Esophagus squamous epithelium (tissue), 5 donors: ENCODE measurements at regions not wholly inside any gene's neighbourhood (a gene's known extent, or its start where the extent isn't known, plus 50 kb on each side); places are given as distances from the start of the nearest gene placed in this dataset.

Experiments used
- DNase-seq: peaks from one replicate; lab custom pipeline; 2025; lab: John Stamatoyannopoulos, UW
- H3K27ac ChIP-seq, 4 donors: fragments of 200-600 bp; sonication (generic); one replicate each; pipeline ENCODE4 v1.5.1; 2016 to 2019; ENCODE audit warnings: mild to moderate bottlenecking in 1 of 4
- H3K27me3 ChIP-seq, 4 donors: fragments of 200-600 bp; sonication (generic); 1 replicate in 3 of 4; 2 replicates in 1 of 4; pipeline versions ENCODE4 v1.5.1 to v1.6.0; 2017 to 2021; ENCODE audit warnings: antibody characterized with exemption in 1 of 4
- H3K36me3 ChIP-seq, 3 donors: fragments of 200-600 bp; sonication (generic); one replicate each; pipeline ENCODE4 v1.5.1; 2016 to 2019
- H3K4me1 ChIP-seq, 3 donors: fragments of 200-600 bp; sonication (generic); one replicate each; pipeline ENCODE4 v1.5.1; 2017 to 2019
- H3K4me3 ChIP-seq, 4 donors: fragments of 200-600 bp; sonication (generic); 1 replicate in 3 of 4; 2 replicates in 1 of 4; pipeline ENCODE4 v1.5.1; 2016 to 2019; ENCODE audit warnings: mild to moderate bottlenecking in 2 of 4, moderate library complexity in 1 of 4
- H3K9me3 ChIP-seq, 3 donors: fragments of 200-600 bp; sonication (generic); one replicate each; pipeline ENCODE4 v1.5.1; 2016 to 2019
- CTCF ChIP-seq, 6 experiments: fragments of 450-650 bp in 4 of 6; fragments of 200-600 bp in 2 of 6; sonication (generic) in 2 of 6; IDR thresholded peaks; one replicate each; pipeline ENCODE4 v1.5.1; 2016 to 2019; ENCODE audit warnings: antibody characterized with exemption in 6 of 6, mild to moderate bottlenecking in 4 of 6, moderate library complexity in 4 of 6
- POLR2A ChIP-seq, 4 donors: fragments of 450-650 bp; IDR thresholded peaks; one replicate each; pipeline ENCODE4 v1.6.1; 2017; ENCODE audit warnings: antibody characterized with exemption in 4 of 4, mild to moderate bottlenecking in 4 of 4, moderate library complexity in 3 of 4
- WGBS, 2 donors: methylation state at CpG; one replicate each; pipeline ENCODE4 v1.1.5; 2018; 5-methylcytosine and 5-hydroxymethylcytosine counted together
- intact Hi-C: fragments of 100-400 bp; cut with DNase I; formaldehyde crosslinking; loops from one replicate; pipeline ENCODE4 v1.15.0; 2022
- donor health status: DM: yes; HTN: yes; CAD: no.

- H3K4me1 ChIP-seq: no peaks in the 10 kb centered on the region
Observed at GRCh38 chr5:114153833-114154232, 208.0 kb upstream of the KCNN2 start.

GRCh38 chr5:114166081-114166480 is 195.8 kb upstream of the KCNN2 start:
- no peak overlapping the region for H3K27ac ChIP-seq
- no peaks in the 10 kb centered on the region for H3K27me3 ChIP-seq
- no peak for DNase-seq
- H3K36me3 ChIP-seq: no peaks in the 10 kb centered on the region
- intact Hi-C loops: no loop called here
- no peaks in the 10 kb centered on the region for H3K4me1 ChIP-seq
- H3K4me3 ChIP-seq: no peak overlapping the region
- H3K9me3 ChIP-seq: peaks cover 0 to 7% (median 0%) of the 10 kb centered on the region in 3 donors
- TF ChIP-seq CTCF (IDR thresholded peaks at IDR 0.05) (no peak), POLR2A (IDR thresholded peaks at IDR 0.05) (no peak)
- 77 to 83% methylated on average over 5 of the region's 5 CpGs for WGBS, 2 donors

More at GRCh38 chr5:114153833-114154232, 208.0 kb upstream of the KCNN2 start:
- no peak overlapping the region for H3K27ac ChIP-seq
- H3K9me3 ChIP-seq: peaks cover 0 to 9% (median 0%) of the 10 kb centered on the region in 3 donors
- intact Hi-C loops: no loop called here
- H3K36me3 ChIP-seq: no peaks in the 10 kb centered on the region
- TF ChIP-seq POLR2A (IDR thresholded peaks at IDR 0.05): no peak
- no peak for TF ChIP-seq CTCF (IDR thresholded peaks at IDR 0.05)
- H3K27me3 ChIP-seq: no peaks in the 10 kb centered on the region
- DNase-seq: no peak
- WGBS, 2 donors: 33 to 64% methylated on average over 1 of the region's 1 CpG
- H3K4me3 ChIP-seq: no peak overlapping the region

- Histone ChIP-seq H3K27me3 (no peaks in the 10 kb centered on the region), H3K9me3 (no peaks in the 10 kb centered on the region), H3K4me1 (no peaks in the 10 kb centered on the region), H3K4me3 (no peak overlapping the region), H3K36me3 (no peaks in the 10 kb centered on the region), H3K27ac (no peak overlapping the region)
- intact Hi-C loops: no loop called here
- TF ChIP-seq POLR2A (IDR thresholded peaks at IDR 0.05) (no peak), CTCF (IDR thresholded peaks at IDR 0.05) (no peak)
- 52% methylated on average over 2 of the region's 2 CpGs for WGBS, 2 donors
- no peak for DNase-seq
Observed at GRCh38 chr5:114174131-114174530, 187.7 kb upstream of the KCNN2 start.

GRCh38 chr5:114174837-114175236 is 187.0 kb upstream of the KCNN2 start:
- no peak overlapping the region for H3K27ac ChIP-seq
- DNase-seq: no peak
- WGBS, 2 donors: 24 to 35% methylated on average over 1 of the region's 1 CpG
- no peaks in the 10 kb centered on the region for H3K36me3 ChIP-seq
- no peaks in the 10 kb centered on the region for H3K27me3 ChIP-seq
- TF ChIP-seq CTCF (IDR thresholded peaks at IDR 0.05) (no peak), POLR2A (IDR thresholded peaks at IDR 0.05) (no peak)
- H3K4me1 ChIP-seq: no peaks in the 10 kb centered on the region
- no peaks in the 10 kb centered on the region for H3K9me3 ChIP-seq
- no peak overlapping the region for H3K4me3 ChIP-seq
- intact Hi-C loops: no loop called here

GRCh38 chr5:114176356-114176755 is 185.5 kb upstream of the KCNN2 start:
- Histone ChIP-seq H3K4me1 (no peaks in the 10 kb centered on the region), H3K4me3 (no peak overlapping the region), H3K27ac (no peak overlapping the region), H3K9me3 (no peaks in the 10 kb centered on the region), H3K36me3 (no peaks in the 10 kb centered on the region), H3K27me3 (no peaks in the 10 kb centered on the region)
- no peak for DNase-seq
- TF ChIP-seq CTCF (IDR thresholded peaks at IDR 0.05) (no peak), POLR2A (IDR thresholded peaks at IDR 0.05) (no peak)
- intact Hi-C loops: no loop called here
